ENCODE measurements at regions not wholly inside any gene's neighbourhood (a gene's known extent, or its start where the extent isn't known, plus 50 kb on each side); places are given as distances from the start of the nearest gene placed in this dataset.
A peak's percentile ranks its signal among the peaks of the same experiment; 100 is the strongest.

DNA sequence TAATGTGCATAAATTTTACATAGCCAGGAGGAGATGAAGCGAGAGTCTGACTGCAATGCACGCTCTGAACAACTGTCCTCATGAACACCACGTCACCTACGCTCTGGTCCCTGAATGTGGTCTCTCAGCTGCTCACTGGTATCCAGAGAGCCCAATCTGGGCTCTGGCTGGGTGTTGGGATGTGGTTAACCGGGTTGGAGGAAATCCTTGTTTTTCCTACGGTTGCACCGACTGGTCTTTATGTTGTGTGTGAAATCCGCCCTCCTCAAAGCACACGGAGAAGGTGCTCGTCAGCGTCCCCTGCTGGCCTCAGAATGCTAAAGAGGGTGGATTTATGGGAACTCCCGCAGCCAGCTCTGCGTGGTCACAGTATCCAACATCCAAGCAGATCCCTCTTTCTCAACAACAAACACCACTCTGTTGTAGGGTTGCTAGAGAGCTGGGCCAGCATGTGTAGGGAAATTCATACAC, 51.8 kb upstream of the FAM89A start:
- peak; percentile 71 for TF ChIP-seq CTCF (conservative IDR thresholded peaks at IDR 0.05; ENCODE audit: low read length)
- TF ChIP-seq EZH2phosphoT487 (IDR thresholded peaks at IDR 0.05; ENCODE audit: borderline replicate concordance), result no peak

All from Loucy (cell line).